ENCODE measurements at regions not wholly inside any gene's neighbourhood (a gene's known extent, or its start where the extent isn't known, plus 50 kb on each side); places are given as distances from the start of the nearest gene placed in this dataset.

GRCh38 chr1:231104917-231105316 is 56.9 kb upstream of the TRIM67 start:
- TF ChIP-seq, protein P1, sequence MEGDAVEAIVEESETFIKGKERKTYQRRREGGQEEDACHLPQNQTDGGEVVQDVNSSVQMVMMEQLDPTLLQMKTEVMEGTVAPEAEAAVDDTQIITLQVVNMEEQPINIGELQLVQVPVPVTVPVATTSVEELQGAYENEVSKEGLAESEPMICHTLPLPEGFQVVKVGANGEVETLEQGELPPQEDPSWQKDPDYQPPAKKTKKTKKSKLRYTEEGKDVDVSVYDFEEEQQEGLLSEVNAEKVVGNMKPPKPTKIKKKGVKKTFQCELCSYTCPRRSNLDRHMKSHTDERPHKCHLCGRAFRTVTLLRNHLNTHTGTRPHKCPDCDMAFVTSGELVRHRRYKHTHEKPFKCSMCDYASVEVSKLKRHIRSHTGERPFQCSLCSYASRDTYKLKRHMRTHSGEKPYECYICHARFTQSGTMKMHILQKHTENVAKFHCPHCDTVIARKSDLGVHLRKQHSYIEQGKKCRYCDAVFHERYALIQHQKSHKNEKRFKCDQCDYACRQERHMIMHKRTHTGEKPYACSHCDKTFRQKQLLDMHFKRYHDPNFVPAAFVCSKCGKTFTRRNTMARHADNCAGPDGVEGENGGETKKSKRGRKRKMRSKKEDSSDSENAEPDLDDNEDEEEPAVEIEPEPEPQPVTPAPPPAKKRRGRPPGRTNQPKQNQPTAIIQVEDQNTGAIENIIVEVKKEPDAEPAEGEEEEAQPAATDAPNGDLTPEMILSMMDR (conservative IDR thresholded peaks at IDR 0.05; ENCODE audit: low read depth, low read length) = no peak
- no peak for TF ChIP-seq EZH2 (IDR thresholded peaks at IDR 0.05; ENCODE audit: borderline replicate concordance, low read depth, low read length, poor library complexity, severe bottlenecking)
